T-helper 2 cell treated with Interferon-gamma antibody and Interleukin-4, amounts not matched to agents 5 μg/mL and 100 μg/mL, for 36 hours (primary cell): ENCODE measurements at regions not wholly inside any gene's neighbourhood (a gene's known extent, or its start where the extent isn't known, plus 50 kb on each side); places are given as distances from the start of the nearest gene placed in this dataset.
"Not testable (repeated sequence)": the region's sequence is repeated elsewhere in the genome, so short reads cannot be mapped to it uniquely, and the experiment has no call there.

Experiments
- DNase-seq: peaks from one replicate; pipeline ENCODE4 v3.0.0; 2021; ENCODE audit warnings: low spot score
- H3K27ac Mint-ChIP-seq: one replicate; pipeline ENCODE4 v1.8.0; 2021; ENCODE audit warnings: mild to moderate bottlenecking, mixed read lengths
- H3K27me3 Mint-ChIP-seq: one replicate; pipeline ENCODE4 v1.8.0; 2021; ENCODE audit warnings: low read depth, mixed read lengths
- H3K36me3 Mint-ChIP-seq: one replicate; pipeline ENCODE4 v1.8.0; 2021; ENCODE audit warnings: low read depth, mixed read lengths
- H3K4me1 Mint-ChIP-seq: one replicate; pipeline ENCODE4 v1.8.0; 2021; ENCODE audit warnings: low read depth, mixed read lengths
- H3K4me3 Mint-ChIP-seq: one replicate; pipeline ENCODE4 v1.8.0; 2022; ENCODE audit warnings: mild to moderate bottlenecking, moderate library complexity, mixed read lengths
- H3K9me3 Mint-ChIP-seq: one replicate; pipeline ENCODE4 v1.8.0; 2021; ENCODE audit warnings: mixed read lengths

DNA sequence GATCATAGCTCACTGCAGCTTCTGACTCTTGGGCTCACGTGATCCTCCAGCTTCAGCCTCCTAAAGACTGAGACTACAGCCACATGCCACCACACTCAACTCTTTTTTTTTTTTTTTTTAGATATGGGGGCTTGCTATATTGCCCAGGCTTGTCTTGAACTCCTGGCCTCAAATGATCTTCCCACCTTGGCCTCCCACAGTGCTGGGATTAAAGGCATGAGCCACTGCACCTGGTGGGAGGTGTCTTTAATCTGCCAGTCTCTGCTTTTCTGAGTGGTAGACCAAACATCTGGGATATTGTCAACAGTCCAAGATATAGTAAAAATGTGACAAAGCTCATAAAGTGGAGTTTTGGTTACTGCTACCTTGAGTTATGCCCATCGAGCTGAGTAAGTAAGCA, 104.9 kb upstream of the FOXP2 start:
- Mint-ChIP-seq H3K9me3 (no peaks in the 10 kb centered on the region), H3K27me3 (no peaks in the 10 kb centered on the region), H3K36me3 (no peaks in the 10 kb centered on the region), H3K4me1 (no peaks in the 10 kb centered on the region), H3K27ac (no peak overlapping the region), H3K4me3 (no peak overlapping the region)
- DNase-seq, result no peak

GRCh38 chr7:114303301-114303700, 111.3 kb upstream of the FOXP2 start:
- no peak for DNase-seq
- H3K27ac Mint-ChIP-seq, result no peak overlapping the region
- no peaks in the 10 kb centered on the region for H3K27me3 Mint-ChIP-seq
- H3K9me3 Mint-ChIP-seq, result no peaks in the 10 kb centered on the region
- H3K4me3 Mint-ChIP-seq, result no peak overlapping the region
- H3K36me3 Mint-ChIP-seq, result no peaks in the 10 kb centered on the region
- no peaks in the 10 kb centered on the region for H3K4me1 Mint-ChIP-seq

GRCh38 chr7:114302858-114303257, 111.8 kb upstream of the FOXP2 start:
- H3K9me3 Mint-ChIP-seq, result no peaks in the 10 kb centered on the region
- no peak overlapping the region for H3K4me3 Mint-ChIP-seq
- H3K36me3 Mint-ChIP-seq, result no peaks in the 10 kb centered on the region
- H3K4me1 Mint-ChIP-seq, result no peaks in the 10 kb centered on the region
- no peaks in the 10 kb centered on the region for H3K27me3 Mint-ChIP-seq
- no peak overlapping the region for H3K27ac Mint-ChIP-seq
- no peak for DNase-seq

GRCh38 chr7:114298011-114298410, 116.6 kb upstream of the FOXP2 start:
- no peak overlapping the region for H3K27ac Mint-ChIP-seq
- H3K4me3 Mint-ChIP-seq, result no peak overlapping the region
- DNase-seq, result no peak
- H3K9me3 Mint-ChIP-seq, result no peaks in the 10 kb centered on the region
- no peaks in the 10 kb centered on the region for H3K27me3 Mint-ChIP-seq
- no peaks in the 10 kb centered on the region for H3K36me3 Mint-ChIP-seq
- no peaks in the 10 kb centered on the region for H3K4me1 Mint-ChIP-seq

GRCh38 chr7:114297121-114297520, 117.5 kb upstream of the FOXP2 start:
- no peaks in the 10 kb centered on the region for H3K36me3 Mint-ChIP-seq
- H3K4me1 Mint-ChIP-seq, result no peaks in the 10 kb centered on the region
- H3K27ac Mint-ChIP-seq, result no peak overlapping the region
- no peaks in the 10 kb centered on the region for H3K27me3 Mint-ChIP-seq
- DNase-seq, result no peak
- H3K4me3 Mint-ChIP-seq, result no peak overlapping the region
- H3K9me3 Mint-ChIP-seq, result no peaks in the 10 kb centered on the region

GRCh38 chr7:114295522-114295921, 119.1 kb upstream of the FOXP2 start:
- Mint-ChIP-seq H3K36me3 (no peaks in the 10 kb centered on the region), H3K27me3 (no peaks in the 10 kb centered on the region), H3K4me3 (no peak overlapping the region), H3K4me1 (no peaks in the 10 kb centered on the region), H3K27ac (no peak overlapping the region), H3K9me3 (no peaks in the 10 kb centered on the region)
- DNase-seq, result no peak

- Mint-ChIP-seq H3K36me3 (no peaks in the 10 kb centered on the region), H3K9me3 (no peaks in the 10 kb centered on the region), H3K4me3 (no peak overlapping the region), H3K27me3 (no peaks in the 10 kb centered on the region), H3K4me1 (no peaks in the 10 kb centered on the region), H3K27ac (no peak overlapping the region)
- no peak for DNase-seq
Measured at GRCh38 chr7:114294036-114294435, 120.6 kb upstream of the FOXP2 start.

- Mint-ChIP-seq H3K4me3 (no peak overlapping the region), H3K27ac (no peak overlapping the region), H3K27me3 (no peaks in the 10 kb centered on the region), H3K9me3 (no peaks in the 10 kb centered on the region), H3K4me1 (no peaks in the 10 kb centered on the region), H3K36me3 (no peaks in the 10 kb centered on the region)
- no peak for DNase-seq
Measured at GRCh38 chr7:114293289-114294012, 121.2 kb upstream of the FOXP2 start.

- H3K27ac Mint-ChIP-seq, result no peak overlapping the region
- no peaks in the 10 kb centered on the region for H3K4me1 Mint-ChIP-seq
- no peaks in the 10 kb centered on the region for H3K36me3 Mint-ChIP-seq
- no peak for DNase-seq
- H3K27me3 Mint-ChIP-seq, result no peaks in the 10 kb centered on the region
- no peak overlapping the region for H3K4me3 Mint-ChIP-seq
- H3K9me3 Mint-ChIP-seq, result no peaks in the 10 kb centered on the region
Measured at GRCh38 chr7:114279901-114280300, 134.7 kb upstream of the FOXP2 start.

DNA sequence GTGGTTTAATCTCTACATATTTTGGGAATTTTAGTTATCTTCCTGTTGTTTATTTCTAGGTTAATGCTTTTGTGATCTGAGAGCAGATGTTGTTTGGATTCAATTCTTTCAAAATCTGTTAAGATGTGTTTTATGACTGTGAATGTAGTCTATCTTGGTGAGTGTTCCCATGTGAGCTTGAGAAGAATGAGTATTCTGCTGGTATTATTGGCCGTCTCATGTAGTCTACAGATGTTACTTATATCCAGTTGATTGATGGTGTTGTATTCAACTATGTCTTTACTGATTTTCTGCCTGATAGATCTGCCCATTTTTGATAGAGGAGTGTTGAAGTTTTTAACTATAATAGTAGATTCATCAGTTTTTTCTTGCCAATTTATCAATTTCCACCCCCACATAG, 141.4 kb upstream of the FOXP2 start:
- no peaks in the 10 kb centered on the region for H3K4me1 Mint-ChIP-seq
- no peak overlapping the region for H3K27ac Mint-ChIP-seq
- DNase-seq, result no peak
- no peaks in the 10 kb centered on the region for H3K36me3 Mint-ChIP-seq
- no peaks in the 10 kb centered on the region for H3K9me3 Mint-ChIP-seq
- no peaks in the 10 kb centered on the region for H3K27me3 Mint-ChIP-seq
- no peak overlapping the region for H3K4me3 Mint-ChIP-seq

DNA sequence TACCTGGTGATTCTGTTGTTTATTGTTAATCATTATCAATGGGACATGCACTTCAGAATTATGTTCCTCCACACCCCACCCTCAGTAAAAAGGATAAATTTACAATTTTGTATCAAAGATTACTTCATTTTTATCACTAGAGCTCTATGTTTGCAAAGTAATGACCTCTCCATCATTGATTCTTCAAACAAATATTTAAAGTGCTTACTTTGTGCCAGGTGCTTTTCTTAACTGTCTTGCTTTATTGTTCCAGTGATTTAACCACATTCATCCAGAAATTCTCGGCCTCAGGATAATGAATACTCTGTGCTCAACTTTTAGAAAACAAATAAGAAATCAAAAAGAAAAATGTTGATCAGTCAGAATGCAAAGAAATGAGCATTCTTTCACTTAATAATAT, 144.9 kb upstream of the FOXP2 start:
- H3K4me1 Mint-ChIP-seq, result no peaks in the 10 kb centered on the region
- H3K4me3 Mint-ChIP-seq, result no peak overlapping the region
- DNase-seq, result no peak
- H3K36me3 Mint-ChIP-seq, result no peaks in the 10 kb centered on the region
- H3K27ac Mint-ChIP-seq, result no peak overlapping the region
- no peaks in the 10 kb centered on the region for H3K9me3 Mint-ChIP-seq
- no peaks in the 10 kb centered on the region for H3K27me3 Mint-ChIP-seq

DNA sequence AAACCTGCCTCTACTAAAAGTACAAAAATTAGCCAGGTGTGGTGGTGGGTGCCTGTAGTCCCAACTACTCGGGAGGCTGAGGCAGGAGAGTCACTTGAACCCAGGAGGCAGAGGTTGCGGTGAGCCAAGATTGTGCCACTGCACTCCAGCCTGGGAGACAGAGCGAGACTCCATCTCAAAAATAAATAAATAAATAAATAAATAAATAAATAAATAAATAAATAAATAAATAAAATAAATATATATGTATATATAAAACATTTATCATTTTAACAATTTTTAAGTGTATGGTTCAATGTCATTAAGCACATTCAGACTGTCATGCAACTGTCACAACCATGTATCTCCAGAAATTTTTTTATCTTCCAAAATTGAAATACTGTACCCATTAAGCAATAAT, 147.1 kb upstream of the FOXP2 start:
- H3K27me3 Mint-ChIP-seq, DNase-seq, H3K4me3 Mint-ChIP-seq, H3K4me1 Mint-ChIP-seq, H3K9me3 Mint-ChIP-seq, H3K27ac Mint-ChIP-seq, H3K36me3 Mint-ChIP-seq: not testable (repeated sequence)

GRCh38 chr7:114264023-114264422, 150.6 kb upstream of the FOXP2 start:
- Mint-ChIP-seq H3K36me3 (no peaks in the 10 kb centered on the region), H3K9me3 (no peaks in the 10 kb centered on the region), H3K4me1 (no peaks in the 10 kb centered on the region), H3K27me3 (no peaks in the 10 kb centered on the region), H3K4me3 (no peak overlapping the region), H3K27ac (no peak overlapping the region)
- no peak for DNase-seq

GRCh38 chr7:114263219-114263618, 151.4 kb upstream of the FOXP2 start:
- H3K4me1 Mint-ChIP-seq, result no peaks in the 10 kb centered on the region
- H3K36me3 Mint-ChIP-seq, result no peaks in the 10 kb centered on the region
- H3K9me3 Mint-ChIP-seq, result no peaks in the 10 kb centered on the region
- H3K27me3 Mint-ChIP-seq, result no peaks in the 10 kb centered on the region
- no peak overlapping the region for H3K27ac Mint-ChIP-seq
- no peak for DNase-seq
- no peak overlapping the region for H3K4me3 Mint-ChIP-seq

- Mint-ChIP-seq H3K9me3 (peaks cover 5% of the 10 kb centered on the region), H3K27ac (no peak overlapping the region), H3K4me3 (no peak overlapping the region), H3K36me3 (no peaks in the 10 kb centered on the region), H3K4me1 (no peaks in the 10 kb centered on the region), H3K27me3 (no peaks in the 10 kb centered on the region)
- no peak for DNase-seq
Measured at GRCh38 chr7:114255404-114255841, 159.2 kb upstream of the FOXP2 start.
